T-helper 22 cell (primary cell): ENCODE measurements at regions not wholly inside any gene's neighbourhood (a gene's known extent, or its start where the extent isn't known, plus 50 kb on each side); places are given as distances from the start of the nearest gene placed in this dataset.
"Not testable (repeated sequence)": the region's sequence is repeated elsewhere in the genome, so short reads cannot be mapped to it uniquely, and the experiment has no call there.

Source experiments
- DNase-seq: peaks from one replicate; pipeline ENCODE4 v3.0.0-alpha.2; 2020; ENCODE audit warnings: low read depth

GRCh38 chr18:47728921-47729320, 201.5 kb downstream of the SMAD2 start:
- no peak for DNase-seq

- no peak for DNase-seq
These were observed 203.1 kb downstream of the SMAD2 start for GRCh38 chr18:47727409-47727808.

DNA sequence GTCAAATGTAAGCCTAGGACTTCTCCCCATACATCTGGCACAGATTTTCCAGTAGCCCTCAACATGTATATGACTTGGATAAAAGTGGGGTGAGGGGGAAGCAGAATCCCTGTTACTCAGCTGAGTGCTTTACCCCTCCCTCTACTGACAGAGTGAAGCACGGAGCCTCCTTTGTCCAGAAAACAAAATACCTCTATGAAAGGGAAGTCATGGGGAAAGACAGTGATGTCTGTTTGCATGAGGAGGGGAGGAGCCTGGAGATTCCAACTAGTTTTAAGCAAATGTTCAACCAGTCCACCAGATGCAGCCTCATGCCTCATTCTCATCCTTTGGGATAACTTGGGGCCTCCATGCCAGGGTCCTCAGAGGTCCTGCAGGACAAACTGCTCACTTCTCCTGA, 203.9 kb downstream of the SMAD2 start:
- no peak for DNase-seq

DNA sequence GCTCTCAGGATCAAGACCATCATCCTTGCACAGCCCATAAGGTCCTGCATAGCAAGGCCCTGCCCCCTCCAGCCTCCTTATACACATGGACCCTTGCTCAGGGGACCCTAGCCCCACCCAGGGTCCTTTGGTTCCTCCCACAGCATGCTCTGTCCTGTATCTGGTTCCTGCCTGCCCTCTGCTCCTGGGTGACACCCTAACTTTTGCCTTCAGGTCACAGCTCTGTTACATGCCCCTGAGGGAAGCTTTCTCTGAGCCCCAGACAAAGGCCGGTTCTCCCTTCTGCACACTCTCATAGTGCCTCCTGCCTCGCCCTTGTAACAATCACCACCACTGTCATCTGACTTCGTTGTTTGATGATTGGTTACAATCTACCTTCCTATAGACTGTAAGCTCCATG, 204.8 kb downstream of the SMAD2 start:
- no peak for DNase-seq

GRCh38 chr18:47724186-47724975, 206.1 kb downstream of the SMAD2 start:
- DNase-seq, result no peak

DNA sequence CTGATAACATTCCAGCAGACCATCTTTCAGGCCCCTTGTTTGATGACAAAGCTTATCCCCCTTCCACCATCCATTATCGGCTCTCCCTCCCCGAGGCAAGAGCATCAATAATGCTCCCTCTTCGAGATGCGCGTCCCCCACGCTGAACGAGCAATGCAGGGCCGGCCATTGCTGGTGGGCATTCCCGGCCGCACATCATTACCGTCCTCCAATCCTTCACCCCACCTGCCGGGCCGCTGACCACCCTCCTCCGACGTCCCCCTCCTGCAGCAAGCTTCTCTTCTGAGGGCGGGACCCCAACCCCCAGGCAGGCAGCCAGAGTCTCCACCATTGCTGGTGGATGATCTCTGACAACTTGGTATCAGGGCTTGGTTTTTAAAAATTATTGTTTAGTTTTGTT, 208.6 kb downstream of the SMAD2 start:
- no peak for DNase-seq

GRCh38 chr18:47720741-47721140, 209.7 kb downstream of the SMAD2 start:
- no peak for DNase-seq

- DNase-seq, result no peak
These were observed 211.2 kb downstream of the SMAD2 start for GRCh38 chr18:47719096-47719780.

- no peak for DNase-seq
These were observed 211.8 kb downstream of the SMAD2 start for GRCh38 chr18:47718646-47719045.

- no peak for DNase-seq
These were observed 213.2 kb downstream of the SMAD2 start for GRCh38 chr18:47717257-47717656.

GRCh38 chr18:47716632-47717185, 213.8 kb downstream of the SMAD2 start:
- DNase-seq, result no peak

DNA sequence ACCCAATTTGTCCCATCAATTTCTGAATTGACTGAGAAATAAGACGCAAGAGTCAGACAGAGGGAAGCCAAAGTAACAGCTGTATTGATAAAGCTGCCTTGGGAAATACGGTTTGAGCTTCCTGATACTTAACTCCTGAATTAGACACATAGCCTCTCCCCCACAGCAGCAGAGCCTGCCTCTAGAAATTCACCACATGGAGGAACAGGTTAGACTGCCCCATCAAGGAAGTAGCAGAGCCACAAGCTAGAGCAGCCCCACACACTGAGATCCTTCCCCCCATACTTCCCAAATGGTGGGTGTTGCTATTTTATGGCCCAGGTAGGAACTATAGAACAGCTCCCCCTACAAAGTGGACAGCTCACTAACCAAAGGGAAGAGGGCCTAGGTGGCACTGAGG, 220.0 kb downstream of the SMAD2 start:
- DNase-seq, result no peak

DNA sequence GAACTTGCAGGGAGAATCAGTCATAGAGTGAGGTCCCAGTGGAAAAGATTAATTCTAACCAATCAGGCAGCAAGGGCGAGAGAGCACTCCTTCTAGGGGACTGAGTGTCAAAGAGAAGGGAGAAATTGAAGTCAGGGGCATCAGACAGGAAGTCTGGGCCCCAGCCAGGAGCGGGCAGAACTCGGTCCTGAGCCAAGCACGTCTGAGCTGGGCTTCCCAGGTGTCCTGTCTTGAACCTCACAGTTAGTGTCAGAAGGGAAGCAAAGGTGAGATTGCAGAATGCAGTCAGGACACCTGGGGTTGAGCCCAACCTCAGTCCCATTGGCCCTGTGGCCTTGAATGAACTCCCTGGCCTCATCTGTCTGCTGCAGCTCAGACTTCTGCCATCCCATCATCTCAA, 220.9 kb downstream of the SMAD2 start:
- no peak for DNase-seq

GRCh38 chr18:47708206-47708605, 222.3 kb downstream of the SMAD2 start:
- DNase-seq, result no peak

DNA sequence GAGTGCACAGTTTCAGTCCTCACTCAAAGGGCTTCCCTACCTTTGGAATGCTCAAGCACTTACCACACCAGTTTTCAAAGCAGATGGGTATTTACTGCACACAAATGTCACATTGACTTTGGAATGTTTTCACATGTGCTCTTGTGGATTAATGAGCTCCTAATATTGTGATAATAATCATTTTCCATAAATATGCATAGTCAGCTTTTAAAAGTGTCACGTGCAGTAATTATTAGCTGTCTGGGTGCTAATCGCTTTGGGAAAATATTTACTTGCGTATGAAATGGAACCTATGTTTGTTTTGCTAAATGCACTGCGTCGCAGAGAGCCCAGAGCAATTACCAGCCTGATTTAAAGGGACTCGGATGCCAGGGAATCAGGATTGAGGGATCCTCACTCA, 229.3 kb downstream of the SMAD2 start:
- DNase-seq, result no peak

GRCh38 chr18:47696870-47697269, 233.6 kb downstream of the SMAD2 start:
- no peak for DNase-seq

GRCh38 chr18:47691611-47692010, 238.8 kb downstream of the SMAD2 start:
- DNase-seq, result no peak

DNA sequence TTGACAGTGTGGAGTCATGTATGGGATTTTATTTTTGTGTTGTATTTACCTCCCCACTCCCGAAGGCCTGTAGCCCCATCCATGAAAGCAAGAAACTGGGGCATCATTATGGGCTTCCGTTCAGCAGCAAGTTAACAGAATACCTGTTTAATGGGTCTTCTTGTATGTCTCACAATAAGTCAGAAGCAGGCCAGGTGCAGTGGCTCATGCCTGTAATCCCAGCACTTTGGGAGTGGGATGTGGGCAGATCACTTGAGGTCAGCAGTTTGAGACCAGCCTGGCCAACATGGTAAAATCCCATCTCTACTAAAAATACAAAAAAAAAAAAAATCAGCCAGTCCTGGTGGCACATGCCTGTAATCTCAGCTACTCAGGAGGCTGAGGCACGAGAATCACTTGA, 239.7 kb downstream of the SMAD2 start:
- not testable (repeated sequence) for DNase-seq

GRCh38 chr18:47689371-47689770, 241.1 kb downstream of the SMAD2 start:
- DNase-seq, result no peak

GRCh38 chr18:47686806-47687205, 243.7 kb downstream of the SMAD2 start:
- DNase-seq, result no peak

DNA sequence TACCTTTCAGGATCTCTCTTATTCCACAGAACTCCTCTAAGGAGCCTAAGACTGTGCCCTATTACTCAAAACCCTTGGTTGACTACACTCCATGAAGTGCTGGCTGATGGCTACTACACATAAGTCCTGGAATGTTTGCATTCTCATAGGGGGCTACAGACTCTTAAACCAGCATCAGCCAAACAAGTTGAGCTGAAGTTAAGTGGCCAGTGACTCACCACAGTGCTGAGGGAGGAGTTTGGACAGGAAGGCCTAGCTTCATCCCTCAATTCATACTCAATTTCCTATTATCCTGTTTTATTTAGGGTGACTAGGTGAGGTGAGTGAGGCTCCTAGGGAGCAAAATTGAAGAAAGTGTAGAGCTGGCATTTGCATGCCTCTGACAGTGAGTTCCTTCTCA, 246.7 kb downstream of the SMAD2 start:
- DNase-seq, result no peak

DNA sequence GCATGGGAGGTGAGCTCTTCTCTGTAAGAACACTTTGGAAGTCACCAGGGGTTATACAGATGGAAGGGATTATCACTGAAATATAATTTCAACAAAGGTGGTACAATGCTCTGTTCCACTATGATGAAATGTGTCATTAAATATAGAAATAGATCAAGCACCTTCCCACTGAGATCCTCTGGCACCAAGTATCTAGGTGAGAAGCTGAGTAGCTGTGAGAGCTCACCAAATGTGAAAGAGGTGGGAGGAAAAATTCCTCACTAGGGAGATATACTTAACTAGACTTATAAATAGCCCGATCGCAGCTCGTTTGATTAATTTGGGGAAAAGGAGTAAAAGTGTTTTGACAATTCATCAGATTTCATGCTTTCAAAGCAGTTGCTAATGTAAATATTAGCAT, 247.6 kb downstream of the SMAD2 start:
- DNase-seq, result no peak

DNA sequence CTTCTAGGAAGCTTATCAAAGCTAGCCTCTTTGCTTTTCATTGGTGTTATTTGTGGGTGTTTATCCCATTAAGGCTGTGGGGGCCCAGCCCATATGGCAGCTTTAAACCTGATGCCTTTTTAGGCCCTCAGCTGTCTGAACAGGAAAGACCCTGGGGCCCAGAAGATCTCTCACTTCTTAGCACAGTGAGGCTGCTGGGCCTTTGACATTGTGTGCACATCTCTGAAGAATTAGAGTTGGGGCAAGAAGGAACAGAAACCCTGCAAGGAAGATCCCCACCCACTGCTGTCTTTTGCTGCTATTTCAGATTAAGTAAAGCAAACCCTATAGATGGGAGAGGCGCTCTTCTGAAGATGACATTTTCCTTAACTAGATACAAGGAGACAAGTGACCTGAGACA, 250.0 kb downstream of the SMAD2 start:
- no peak for DNase-seq
